DMS153 (cell line): ENCODE measurements at regions not wholly inside any gene's neighbourhood (a gene's known extent, or its start where the extent isn't known, plus 50 kb on each side); places are given as distances from the start of the nearest gene placed in this dataset.
"Not testable (repeated sequence)": the region's sequence is repeated elsewhere in the genome, so short reads cannot be mapped to it uniquely, and the experiment has no call there.

Experiments
- DNase-seq: peaks from one replicate; lab custom pipeline; 2025; lab: John Stamatoyannopoulos, UW

DNA sequence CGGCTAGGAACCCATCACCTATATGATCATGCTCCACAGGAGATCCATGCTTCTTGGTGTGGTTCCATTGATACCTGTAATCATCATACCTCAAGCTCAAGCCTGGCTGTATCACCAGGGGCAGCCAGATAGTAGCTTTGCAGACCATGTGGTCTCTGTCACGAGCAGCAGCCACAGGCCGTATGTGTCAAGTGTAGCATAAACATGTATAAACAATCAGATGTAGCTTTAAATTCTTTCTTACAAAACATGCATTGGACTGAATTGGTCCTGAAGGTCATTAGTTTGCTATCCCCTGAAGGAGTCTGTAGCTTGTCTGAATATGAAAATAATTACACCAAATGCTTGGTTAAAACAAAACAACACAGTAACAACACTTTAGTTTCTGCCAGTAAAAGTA lies 1223.2 kb upstream of the TMEM132C start:
- DNase-seq = no peak

DNA sequence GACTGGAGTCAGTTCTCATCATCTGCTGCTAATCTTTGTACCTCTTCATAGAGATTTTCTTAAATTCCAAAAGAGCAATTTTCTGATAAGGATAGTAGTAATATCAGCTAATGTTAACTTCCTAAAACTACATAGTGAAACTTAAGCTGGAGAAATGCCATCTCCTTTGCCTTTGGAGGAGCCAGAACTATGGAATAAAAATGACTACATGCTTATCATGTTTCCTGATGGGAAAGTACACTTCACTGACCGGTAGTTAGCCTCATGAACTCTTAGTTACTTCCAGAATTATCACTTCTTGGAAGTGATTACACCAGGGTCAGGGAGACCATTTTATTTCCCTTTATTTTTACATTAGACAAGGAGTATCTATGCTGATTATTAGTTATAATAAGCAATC lies 1222.1 kb upstream of the TMEM132C start:
- no peak for DNase-seq

DNA sequence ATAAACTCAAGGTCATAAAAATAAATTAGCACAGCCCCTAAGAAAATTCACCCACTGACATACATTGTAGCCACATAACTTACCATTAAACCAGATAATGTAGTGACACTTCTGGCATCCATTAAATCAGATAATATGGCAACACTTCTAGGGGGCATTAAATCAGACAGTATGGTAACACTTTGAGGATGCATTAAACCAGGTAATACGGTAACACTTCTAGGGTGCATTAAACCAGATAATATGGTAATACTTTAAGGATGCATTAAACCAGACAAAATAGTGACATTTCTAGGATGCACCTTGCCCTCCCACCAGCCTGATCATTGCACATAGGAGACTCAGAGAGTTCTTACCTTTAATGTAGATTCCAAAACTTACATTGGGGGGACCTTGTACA lies 1220.5 kb upstream of the TMEM132C start:
- DNase-seq = no peak

DNA sequence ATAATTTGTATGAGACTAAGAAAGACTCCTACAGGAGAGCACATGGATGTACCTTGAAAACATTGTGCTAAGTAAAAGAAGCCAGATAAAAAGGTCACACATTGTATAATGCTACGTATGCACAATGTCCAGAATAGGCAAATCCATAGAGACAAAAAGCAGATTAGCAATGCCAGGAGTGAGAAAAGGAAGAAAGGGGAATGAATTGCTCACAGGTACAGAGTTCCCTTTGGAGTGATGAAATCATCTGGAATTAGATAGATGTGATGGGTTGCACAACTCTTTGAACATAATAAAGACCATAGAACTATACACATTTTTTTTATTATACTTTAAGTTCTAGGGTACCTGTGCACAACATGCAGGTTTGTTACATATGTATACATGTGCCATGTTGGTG lies 1218.9 kb upstream of the TMEM132C start:
- no peak for DNase-seq

DNA sequence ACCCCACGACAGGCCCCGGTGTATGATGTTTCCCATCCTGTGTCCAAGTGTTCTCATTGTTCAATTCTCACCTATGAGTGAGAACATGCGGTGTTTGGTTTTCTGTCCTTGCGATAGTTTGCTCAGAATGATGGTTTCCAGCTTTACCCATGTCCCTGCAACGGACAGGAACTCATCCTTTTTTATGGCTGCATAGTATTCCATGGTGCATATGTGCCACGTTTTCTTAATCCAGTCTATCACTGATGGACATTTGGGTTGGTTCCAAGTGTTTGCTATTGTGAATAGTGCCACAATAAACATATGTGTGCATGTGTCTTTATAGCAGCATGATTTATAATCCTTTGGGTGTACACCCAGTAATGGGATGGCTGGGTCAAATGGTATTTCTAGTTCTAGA lies 1218.4 kb upstream of the TMEM132C start:
- DNase-seq = not testable (repeated sequence)

- no peak for DNase-seq
These were observed 1215.8 kb upstream of the TMEM132C start for GRCh38 chr12:127051139-127051538.

DNA sequence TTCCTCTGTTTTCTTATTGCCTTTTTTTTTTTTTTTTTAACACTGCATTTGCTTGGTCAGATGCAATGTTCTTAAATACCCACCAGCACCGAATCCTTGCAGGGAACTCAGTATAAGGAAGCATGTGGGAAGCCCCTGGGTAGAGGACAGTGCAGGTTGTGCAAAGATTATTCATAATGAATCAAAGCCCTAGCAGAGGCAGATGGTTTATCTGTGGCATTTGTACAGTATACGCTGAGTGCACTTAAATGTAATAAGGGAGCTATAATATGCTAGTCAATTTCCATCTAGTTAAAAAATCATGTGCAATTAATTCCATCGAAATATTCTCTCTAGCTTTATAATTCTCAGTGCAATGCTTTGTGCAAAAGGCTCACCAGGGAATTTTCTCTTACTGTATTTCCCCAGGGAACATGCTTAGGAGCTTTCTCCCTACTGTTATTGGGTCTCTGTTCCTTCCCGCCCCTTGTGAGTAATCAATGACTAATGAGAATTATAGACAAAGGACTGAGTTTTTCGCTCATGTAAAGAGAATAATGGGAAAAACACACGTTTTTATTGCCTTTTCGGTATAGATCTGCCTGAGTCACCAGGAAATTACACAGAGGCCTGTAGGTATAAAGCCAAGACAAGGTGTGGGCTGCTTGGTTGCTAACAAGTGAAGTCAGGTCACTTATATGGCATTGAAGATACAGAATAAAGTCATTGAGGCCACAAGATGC lies 1214.3 kb upstream of the TMEM132C start:
- no peak for DNase-seq

DNA sequence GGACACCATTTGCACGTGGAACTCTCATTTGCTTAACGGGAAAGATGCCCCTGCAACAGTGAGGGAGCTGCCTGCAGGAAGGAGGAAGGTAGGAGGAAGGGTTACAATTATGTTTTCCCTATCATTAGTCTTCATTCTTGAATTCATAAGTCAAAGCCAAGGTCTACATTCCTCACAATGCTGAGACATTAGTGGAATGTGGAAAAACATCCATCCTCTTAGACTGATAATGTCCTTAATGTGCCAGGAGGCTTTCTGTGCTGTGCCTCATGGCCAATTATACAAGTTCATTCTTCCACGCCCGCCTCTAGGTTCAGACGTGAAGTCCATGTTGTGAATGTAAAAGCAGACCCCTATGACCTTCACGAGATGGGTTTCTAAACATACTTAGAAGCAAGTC lies 1212.4 kb upstream of the TMEM132C start:
- DNase-seq = no peak

- no peak for DNase-seq
These were observed 1206.6 kb upstream of the TMEM132C start for GRCh38 chr12:127060310-127060847.

DNA sequence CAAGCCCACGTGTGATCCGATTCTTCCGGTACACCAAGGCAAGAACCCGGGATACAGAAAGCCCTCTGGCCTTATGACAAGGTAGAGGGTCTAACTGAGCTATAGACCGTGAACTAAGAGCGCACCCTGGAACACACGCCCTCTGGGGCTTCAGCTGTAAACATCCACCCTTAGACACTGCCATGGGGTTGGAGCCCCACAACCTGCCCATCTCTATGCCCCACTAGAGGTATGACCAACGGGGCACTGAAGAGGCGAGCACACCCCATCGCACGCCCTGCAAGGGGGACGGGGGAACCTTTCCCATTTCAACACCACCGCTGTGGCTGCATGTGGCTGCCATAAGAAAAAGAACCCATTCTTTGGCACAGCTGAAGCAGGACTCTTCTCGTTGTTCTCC lies 1206.0 kb upstream of the TMEM132C start:
- no peak for DNase-seq

- DNase-seq = peak; percentile 65
These were observed 1203.5 kb upstream of the TMEM132C start for GRCh38 chr12:127063339-127064072.

GRCh38 chr12:127064207-127064606 lies 1202.8 kb upstream of the TMEM132C start:
- DNase-seq = no peak

DNA sequence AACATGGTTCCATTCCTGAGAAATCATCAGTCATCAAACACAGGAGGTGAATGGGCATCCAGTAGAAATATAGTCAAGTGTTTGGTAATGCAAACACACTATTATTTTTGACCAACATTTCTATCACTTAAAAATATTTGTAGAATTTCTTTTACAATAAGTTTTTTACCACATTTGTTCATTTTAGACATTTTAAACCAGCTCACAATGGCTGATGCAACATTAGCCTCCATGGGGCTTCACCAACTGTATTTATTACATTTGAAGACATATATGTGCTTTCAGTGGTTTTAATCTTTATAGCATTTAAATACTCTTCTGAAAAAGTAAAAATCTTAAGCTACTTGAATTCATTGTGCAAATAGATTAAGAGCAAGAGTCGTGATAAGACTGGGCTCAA lies 1201.4 kb upstream of the TMEM132C start:
- DNase-seq = no peak

DNA sequence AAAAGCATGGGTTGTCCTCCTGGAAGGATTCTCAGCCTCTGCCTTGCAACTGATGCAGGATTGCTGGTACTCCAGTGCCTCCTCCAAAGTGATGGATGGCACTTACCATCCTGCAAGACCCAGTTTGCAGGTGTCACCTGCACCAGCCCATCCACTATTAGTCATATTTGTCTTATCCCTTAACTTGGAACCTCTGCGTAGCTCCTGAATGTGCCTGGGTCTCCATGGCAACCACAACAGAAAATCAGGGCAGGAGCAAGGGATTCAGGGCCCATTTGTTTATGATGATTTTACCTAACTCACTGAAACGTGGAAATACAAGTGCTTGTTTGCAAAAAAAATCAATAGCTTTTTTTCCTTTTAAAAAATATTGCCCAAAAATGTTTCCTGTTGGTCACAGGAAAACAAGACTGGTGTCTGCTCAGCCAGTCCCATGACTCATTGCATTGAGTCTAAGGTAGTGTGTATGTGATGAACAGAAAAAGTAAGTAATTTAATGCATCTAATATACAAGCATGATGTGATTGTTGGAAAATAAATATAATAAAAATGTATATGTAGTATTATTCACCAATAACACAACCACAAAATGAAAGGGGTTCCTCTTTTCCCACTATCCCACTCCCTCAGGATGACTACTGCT lies 1196.3 kb upstream of the TMEM132C start:
- no peak for DNase-seq

DNA sequence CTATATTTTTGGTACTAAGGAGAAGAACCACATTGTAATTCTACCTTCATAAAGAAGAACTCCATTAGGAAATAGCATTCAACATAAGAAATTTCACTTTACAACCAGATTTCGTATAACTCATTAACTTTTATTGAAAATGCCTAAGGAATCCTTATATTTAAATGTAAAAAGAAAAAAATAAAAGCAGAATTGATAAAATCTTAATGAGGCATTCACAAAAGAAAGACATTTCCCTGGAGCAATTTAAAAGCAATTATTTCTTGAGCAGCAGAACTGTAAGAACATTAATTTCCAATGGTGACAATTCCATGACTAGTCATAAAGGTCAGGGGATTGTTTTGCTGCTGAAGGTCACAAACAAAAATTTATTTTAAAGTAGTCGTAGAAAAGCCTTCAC lies 1192.8 kb upstream of the TMEM132C start:
- no peak for DNase-seq

DNA sequence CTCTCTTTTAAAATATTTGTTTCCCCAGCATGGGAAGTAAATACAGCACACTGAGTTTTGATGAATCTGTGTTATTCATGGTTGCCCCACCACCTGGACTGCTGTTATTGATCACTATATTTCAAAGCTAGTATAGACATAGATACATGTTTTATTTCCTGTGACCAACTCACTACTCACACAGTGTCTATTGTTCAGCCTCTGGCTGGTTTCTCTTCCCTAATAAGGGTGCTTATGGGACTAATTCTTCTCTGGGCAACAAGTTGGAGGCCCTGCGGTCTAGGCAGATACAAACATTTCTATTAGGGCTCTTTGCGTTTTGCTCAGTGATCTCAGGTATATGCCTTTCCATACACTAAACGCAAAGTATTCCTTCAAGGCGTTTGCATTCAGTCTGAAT lies 1191.0 kb upstream of the TMEM132C start:
- DNase-seq = no peak

- no peak for DNase-seq
These were observed 1189.5 kb upstream of the TMEM132C start for GRCh38 chr12:127077262-127078045.

DNA sequence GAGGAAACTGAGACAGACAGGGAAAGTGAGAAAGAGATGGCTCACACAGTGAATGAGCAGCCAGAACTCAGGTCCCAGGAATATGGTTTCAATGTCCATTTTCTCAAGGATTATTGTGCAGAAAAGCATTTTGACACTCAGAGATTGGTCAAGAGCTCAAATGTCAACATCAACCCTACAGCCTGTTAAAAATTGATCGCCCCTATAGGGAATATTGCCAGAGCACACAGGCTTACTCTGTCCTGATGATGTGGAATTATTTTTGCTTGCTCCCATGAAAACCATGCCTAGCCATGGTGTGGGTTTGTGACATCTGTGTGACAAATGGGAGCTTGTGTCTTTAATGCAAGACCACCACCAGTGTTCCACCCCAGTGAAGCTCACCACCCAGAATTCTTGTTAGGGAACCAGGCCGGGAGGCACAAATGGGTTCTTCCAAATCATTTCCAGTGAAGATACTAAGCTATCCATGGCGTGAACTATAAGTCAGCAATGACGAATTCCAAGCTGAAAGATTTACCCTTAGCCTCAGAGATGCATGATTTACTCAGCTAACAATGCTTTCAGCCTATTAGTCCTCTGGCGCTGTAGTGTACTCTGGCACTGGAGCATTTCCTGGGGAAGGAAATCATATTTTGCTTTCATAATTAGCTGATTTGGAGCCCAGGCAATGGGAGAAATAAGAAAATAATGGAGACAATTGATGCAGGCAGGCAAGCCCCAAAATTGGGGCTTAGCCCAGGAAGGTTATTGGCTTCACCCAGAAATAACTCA lies 1188.2 kb upstream of the TMEM132C start:
- DNase-seq = no peak

DNA sequence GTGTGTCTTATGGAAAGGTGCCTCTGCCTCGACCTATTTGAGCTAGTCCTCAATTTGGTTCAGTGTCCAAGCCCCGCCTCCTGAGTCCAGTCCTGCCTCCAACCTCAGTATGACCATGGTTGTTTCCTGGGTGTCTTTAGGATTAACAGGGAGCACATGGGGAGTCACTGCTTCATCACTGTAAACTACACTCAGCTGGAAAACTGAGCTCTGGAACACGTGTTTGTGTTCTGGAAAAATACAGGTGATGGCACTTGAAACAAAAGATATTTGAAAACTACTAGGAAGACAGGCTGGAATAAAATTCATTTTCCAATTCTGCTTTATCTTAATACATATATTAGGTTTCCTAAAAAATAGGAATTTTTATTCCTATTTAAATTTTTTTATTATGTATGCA lies 1187.3 kb upstream of the TMEM132C start:
- DNase-seq = no peak

GRCh38 chr12:127081058-127081457 lies 1185.9 kb upstream of the TMEM132C start:
- DNase-seq = no peak
